ENCODE measurements at regions not wholly inside any gene's neighbourhood (a gene's known extent, or its start where the extent isn't known, plus 50 kb on each side); places are given as distances from the start of the nearest gene placed in this dataset.

DNA sequence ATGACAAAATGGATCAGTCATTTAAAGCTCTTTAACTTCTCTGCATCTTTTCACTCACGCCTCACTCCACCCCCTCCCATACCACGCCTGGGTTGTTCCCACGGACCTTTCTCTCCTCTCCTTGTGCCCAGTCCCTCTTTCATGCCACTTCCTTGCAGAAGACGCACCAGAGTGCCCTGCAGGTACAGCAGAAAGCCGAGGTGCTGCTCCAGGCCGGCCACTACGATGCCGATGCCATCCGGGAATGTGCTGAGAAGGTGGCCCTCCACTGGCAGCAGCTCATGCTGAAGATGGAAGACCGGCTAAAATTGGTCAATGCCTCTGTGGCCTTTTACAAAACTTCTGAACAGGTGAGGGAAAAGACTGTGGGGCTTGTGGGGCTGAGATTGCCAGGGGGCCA, 296.1 kb upstream of the UMPS start:
- no peak for DNase-seq (ENCODE audit: low read depth, low spot score)
- Histone ChIP-seq H3K9me1 (replicated peaks; ENCODE audit: control insufficient read depth, extremely low read depth, insufficient read depth, low read length) (no peaks in the 10 kb centered on the region), H3K27me3 (ENCODE audit: control insufficient read depth in 2 of 2, insufficient read depth in 2 of 2, low read length in 2 of 2) (no peaks in the 10 kb centered on the region), H3K4me2 (ENCODE audit: insufficient read depth, low read length) (no peak overlapping the region), H3K9ac (replicated peaks; ENCODE audit: extremely low read depth, insufficient read depth, low read length) (no peak overlapping the region), H3K9me3 (replicated peaks; ENCODE audit: control insufficient read depth, insufficient read depth, low read length) (no peaks in the 10 kb centered on the region), H2AFZ (ENCODE audit: low read depth, low read length) (no peak overlapping the region), H3K36me3 (ENCODE audit: control insufficient read depth in 2 of 2, extremely low read depth in 1 of 2, insufficient read depth in 2 of 2, low read length in 2 of 2) (no peaks in the 10 kb centered on the region), H3K79me2 (ENCODE audit: control insufficient read depth, insufficient read depth, low read length) (no peaks in the 10 kb centered on the region), H3K27ac (ENCODE audit: insufficient read depth, low read depth, low read length) (no peak overlapping the region), H3K4me1 (ENCODE audit: control insufficient read depth, extremely low read depth, insufficient read depth, low read length) (peaks cover 15% of the 10 kb centered on the region), H3K4me3 (replicated peaks in 1 of 3; ENCODE audit: insufficient read depth in 1 of 3, low read depth in 1 of 3, low read length in 3 of 3) (no peak overlapping the region), H4K20me1 (replicated peaks; ENCODE audit: control insufficient read depth, extremely low read depth, insufficient read depth, low read length) (no peaks in the 10 kb centered on the region)
- intact Hi-C loops (cut with micrococcal nuclease) (loop anchor here (5.0 kb wide), 1 partner anchor 847 kb away; the partner anchor contains the start of gene HACD2), dilution Hi-C loops (cut with MboI; ENCODE audit: extremely low pct_ligation_motif_present, low sequenced_read_pairs) (no loop called here)
- FAIRE-seq = no peak
- POLR2A ChIA-PET = no interaction called here
- no TSS peak for BruUV-seq (replicated peaks)
- TF ChIP-seq EZH2 (IDR thresholded peaks at IDR 0.05; ENCODE audit: borderline replicate concordance, low read depth, low read length, severe bottlenecking) = no peak
- no peak for TF ChIP-seq GATA2 (IDR thresholded peaks at IDR 0.05; ENCODE audit: insufficient read depth, insufficient read length, low read depth, low read length)
- no peak for TF ChIP-seq JUN (IDR thresholded peaks at IDR 0.05; ENCODE audit: borderline replicate concordance, insufficient read depth, insufficient read length, low read depth)
- CTCF ChIA-PET = no interaction called here

DNA sequence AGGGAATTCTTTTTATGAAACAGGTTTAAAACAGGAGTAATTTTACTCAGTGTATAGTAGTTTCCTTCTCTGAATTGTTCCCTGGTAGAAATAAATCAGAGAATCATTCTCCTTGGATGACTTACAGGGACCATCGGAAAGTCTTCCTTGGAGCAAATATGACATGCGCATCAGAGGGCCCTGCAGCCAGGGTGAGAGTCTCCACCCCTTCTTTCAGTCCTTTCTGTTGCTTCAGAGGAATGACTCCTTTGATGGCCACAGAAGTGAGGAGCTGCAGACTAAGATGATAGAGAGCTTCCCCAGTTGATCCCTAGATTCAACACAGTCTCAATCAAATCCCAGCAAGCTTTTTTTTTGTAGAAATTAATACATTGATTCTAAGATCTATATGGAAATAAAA, 294.8 kb upstream of the UMPS start:
- ChIA-PET CTCF (no interaction called here), POLR2A (no interaction called here)
- Histone ChIP-seq H3K36me3 (ENCODE audit: control insufficient read depth in 2 of 2, extremely low read depth in 1 of 2, insufficient read depth in 2 of 2, low read length in 2 of 2) (no peaks in the 10 kb centered on the region), H2AFZ (ENCODE audit: low read depth, low read length) (no peak overlapping the region), H3K27me3 (ENCODE audit: control insufficient read depth in 2 of 2, insufficient read depth in 2 of 2, low read length in 2 of 2) (no peaks in the 10 kb centered on the region), H3K9ac (replicated peaks; ENCODE audit: extremely low read depth, insufficient read depth, low read length) (no peak overlapping the region), H3K4me3 (replicated peaks in 1 of 3; ENCODE audit: insufficient read depth in 1 of 3, low read depth in 1 of 3, low read length in 3 of 3) (no peak overlapping the region), H4K20me1 (replicated peaks; ENCODE audit: control insufficient read depth, extremely low read depth, insufficient read depth, low read length) (no peaks in the 10 kb centered on the region), H3K79me2 (ENCODE audit: control insufficient read depth, insufficient read depth, low read length) (no peaks in the 10 kb centered on the region), H3K4me1 (ENCODE audit: control insufficient read depth, extremely low read depth, insufficient read depth, low read length) (peaks cover 6% of the 10 kb centered on the region), H3K4me2 (ENCODE audit: insufficient read depth, low read length) (no peak overlapping the region), H3K9me1 (replicated peaks; ENCODE audit: control insufficient read depth, extremely low read depth, insufficient read depth, low read length) (no peaks in the 10 kb centered on the region), H3K27ac (ENCODE audit: insufficient read depth, low read depth, low read length) (no peak overlapping the region), H3K9me3 (replicated peaks; ENCODE audit: control insufficient read depth, insufficient read depth, low read length) (no peaks in the 10 kb centered on the region)
- intact Hi-C loops (cut with micrococcal nuclease) (no loop called here), dilution Hi-C loops (cut with MboI; ENCODE audit: extremely low pct_ligation_motif_present, low sequenced_read_pairs) (no loop called here)
- BruUV-seq (replicated peaks) = no TSS peak
- DNase-seq (ENCODE audit: low read depth, low spot score) (no peak), FAIRE-seq (no peak)
- TF ChIP-seq JUN (IDR thresholded peaks at IDR 0.05; ENCODE audit: borderline replicate concordance, insufficient read depth, insufficient read length, low read depth) = no peak
- TF ChIP-seq, protein P1, sequence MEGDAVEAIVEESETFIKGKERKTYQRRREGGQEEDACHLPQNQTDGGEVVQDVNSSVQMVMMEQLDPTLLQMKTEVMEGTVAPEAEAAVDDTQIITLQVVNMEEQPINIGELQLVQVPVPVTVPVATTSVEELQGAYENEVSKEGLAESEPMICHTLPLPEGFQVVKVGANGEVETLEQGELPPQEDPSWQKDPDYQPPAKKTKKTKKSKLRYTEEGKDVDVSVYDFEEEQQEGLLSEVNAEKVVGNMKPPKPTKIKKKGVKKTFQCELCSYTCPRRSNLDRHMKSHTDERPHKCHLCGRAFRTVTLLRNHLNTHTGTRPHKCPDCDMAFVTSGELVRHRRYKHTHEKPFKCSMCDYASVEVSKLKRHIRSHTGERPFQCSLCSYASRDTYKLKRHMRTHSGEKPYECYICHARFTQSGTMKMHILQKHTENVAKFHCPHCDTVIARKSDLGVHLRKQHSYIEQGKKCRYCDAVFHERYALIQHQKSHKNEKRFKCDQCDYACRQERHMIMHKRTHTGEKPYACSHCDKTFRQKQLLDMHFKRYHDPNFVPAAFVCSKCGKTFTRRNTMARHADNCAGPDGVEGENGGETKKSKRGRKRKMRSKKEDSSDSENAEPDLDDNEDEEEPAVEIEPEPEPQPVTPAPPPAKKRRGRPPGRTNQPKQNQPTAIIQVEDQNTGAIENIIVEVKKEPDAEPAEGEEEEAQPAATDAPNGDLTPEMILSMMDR (IDR thresholded peaks at IDR 0.05; ENCODE audit: extremely low read depth in 1 of 2, insufficient read depth in 1 of 2, low read depth in 1 of 2, low read length in 2 of 2) = no peak
- no peak for TF ChIP-seq POLR2AphosphoS5 (IDR thresholded peaks at IDR 0.05; ENCODE audit: insufficient read depth, low read depth, low read length)
- no peak for TF ChIP-seq GATA2 (IDR thresholded peaks at IDR 0.05; ENCODE audit: insufficient read depth, insufficient read length, low read depth, low read length)
- no peak for TF ChIP-seq MYC (IDR thresholded peaks at IDR 0.05; ENCODE audit: low read depth, low read length)
- TF ChIP-seq FOS (IDR thresholded peaks at IDR 0.05; ENCODE audit: borderline replicate concordance, insufficient read depth, low read length) = no peak
- no peak for TF ChIP-seq POLR2A (IDR thresholded peaks at IDR 0.05; ENCODE audit: low read depth, low read length)
- TF ChIP-seq EZH2 (IDR thresholded peaks at IDR 0.05; ENCODE audit: borderline replicate concordance, low read depth, low read length, severe bottlenecking) = no peak
- TF ChIP-seq, protein P2, sequence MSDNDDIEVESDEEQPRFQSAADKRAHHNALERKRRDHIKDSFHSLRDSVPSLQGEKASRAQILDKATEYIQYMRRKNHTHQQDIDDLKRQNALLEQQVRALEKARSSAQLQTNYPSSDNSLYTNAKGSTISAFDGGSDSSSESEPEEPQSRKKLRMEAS (IDR thresholded peaks at IDR 0.05; ENCODE audit: insufficient read depth, insufficient read length) = no peak
